Ishikawa (cell line): ENCODE measurements at regions not wholly inside any gene's neighbourhood (a gene's known extent, or its start where the extent isn't known, plus 50 kb on each side); places are given as distances from the start of the nearest gene placed in this dataset.

Experiments
- CEBPB ChIP-seq: IDR thresholded peaks from 2 replicates; pipeline ENCODE4 v1.6.1; 2012
- CREB1 ChIP-seq: IDR thresholded peaks from 2 replicates; pipeline ENCODE4 v1.6.1; 2012; ENCODE audit warnings: low read depth
- EGR1 ChIP-seq: IDR thresholded peaks from 2 replicates; pipeline ENCODE4 v1.6.1; 2012
- EP300 ChIP-seq: IDR thresholded peaks from 2 replicates; pipeline ENCODE4 v1.6.1; 2012; ENCODE audit warnings: borderline replicate concordance
- FOXM1 ChIP-seq: IDR thresholded peaks from 2 replicates; pipeline ENCODE4 v1.6.1; 2012; ENCODE audit warnings: low read depth, borderline replicate concordance
- NFIC ChIP-seq: IDR thresholded peaks from 2 replicates; pipeline ENCODE4 v1.6.1; 2012
- RAD21 ChIP-seq: IDR thresholded peaks from 2 replicates; pipeline ENCODE4 v1.6.1; 2012; ENCODE audit warnings: low read depth
- TAF1 ChIP-seq: IDR thresholded peaks from 2 replicates; pipeline ENCODE4 v1.6.1; 2012; ENCODE audit warnings: low read depth, mild to moderate bottlenecking
- TCF12 ChIP-seq: IDR thresholded peaks from 2 replicates; pipeline ENCODE4 v1.6.1; 2012; ENCODE audit warnings: low read depth
- TEAD4 ChIP-seq: IDR thresholded peaks from 2 replicates; pipeline ENCODE4 v1.6.1; 2012
- YY1 ChIP-seq: IDR thresholded peaks from 2 replicates; pipeline ENCODE4 v1.6.1; 2012; ENCODE audit warnings: low read depth
- ZBTB7A ChIP-seq: IDR thresholded peaks from 2 replicates; pipeline ENCODE4 v1.6.1; 2012; ENCODE audit warnings: low read depth
- TF ChIP-seq, protein P1 (sequence below): IDR thresholded peaks from 2 replicates; pipeline ENCODE4 v1.6.1; 2012
- TF ChIP-seq, protein P2 (sequence below): IDR thresholded peaks from 2 replicates; pipeline ENCODE4 v1.6.1; 2012
- TF ChIP-seq, protein P3 (sequence below): IDR thresholded peaks from 2 replicates; pipeline ENCODE4 v1.6.1; 2012; ENCODE audit warnings: low read depth, mild to moderate bottlenecking

DNA sequence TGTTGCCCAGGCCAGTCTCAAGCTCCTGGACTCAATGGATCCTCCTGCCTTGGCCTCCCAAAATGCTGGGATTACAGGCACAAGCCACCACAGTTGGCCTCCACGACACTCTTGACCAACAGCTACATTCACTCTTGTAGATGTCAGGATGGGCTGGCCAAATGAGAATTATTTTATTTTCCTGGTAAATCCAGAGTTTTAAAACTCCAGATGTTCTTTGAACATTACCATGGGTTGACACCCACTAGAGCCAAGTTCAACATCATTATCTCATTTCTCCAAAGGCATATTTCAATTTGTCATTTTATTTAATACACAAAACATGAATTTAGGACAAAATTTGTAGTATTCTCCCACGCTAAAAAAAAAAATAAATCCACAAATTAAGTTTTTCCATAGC, 56.5 kb upstream of the FOXN3 start:
- TF ChIP-seq, protein P1, sequence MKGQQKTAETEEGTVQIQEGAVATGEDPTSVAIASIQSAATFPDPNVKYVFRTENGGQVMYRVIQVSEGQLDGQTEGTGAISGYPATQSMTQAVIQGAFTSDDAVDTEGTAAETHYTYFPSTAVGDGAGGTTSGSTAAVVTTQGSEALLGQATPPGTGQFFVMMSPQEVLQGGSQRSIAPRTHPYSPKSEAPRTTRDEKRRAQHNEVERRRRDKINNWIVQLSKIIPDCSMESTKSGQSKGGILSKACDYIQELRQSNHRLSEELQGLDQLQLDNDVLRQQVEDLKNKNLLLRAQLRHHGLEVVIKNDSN, result no peak
- TF ChIP-seq, protein P2, sequence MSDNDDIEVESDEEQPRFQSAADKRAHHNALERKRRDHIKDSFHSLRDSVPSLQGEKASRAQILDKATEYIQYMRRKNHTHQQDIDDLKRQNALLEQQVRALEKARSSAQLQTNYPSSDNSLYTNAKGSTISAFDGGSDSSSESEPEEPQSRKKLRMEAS, result no peak
- no peak for TF ChIP-seq EGR1
- TF ChIP-seq TCF12, result no peak
- TF ChIP-seq TEAD4, result no peak
- TF ChIP-seq, protein P3, sequence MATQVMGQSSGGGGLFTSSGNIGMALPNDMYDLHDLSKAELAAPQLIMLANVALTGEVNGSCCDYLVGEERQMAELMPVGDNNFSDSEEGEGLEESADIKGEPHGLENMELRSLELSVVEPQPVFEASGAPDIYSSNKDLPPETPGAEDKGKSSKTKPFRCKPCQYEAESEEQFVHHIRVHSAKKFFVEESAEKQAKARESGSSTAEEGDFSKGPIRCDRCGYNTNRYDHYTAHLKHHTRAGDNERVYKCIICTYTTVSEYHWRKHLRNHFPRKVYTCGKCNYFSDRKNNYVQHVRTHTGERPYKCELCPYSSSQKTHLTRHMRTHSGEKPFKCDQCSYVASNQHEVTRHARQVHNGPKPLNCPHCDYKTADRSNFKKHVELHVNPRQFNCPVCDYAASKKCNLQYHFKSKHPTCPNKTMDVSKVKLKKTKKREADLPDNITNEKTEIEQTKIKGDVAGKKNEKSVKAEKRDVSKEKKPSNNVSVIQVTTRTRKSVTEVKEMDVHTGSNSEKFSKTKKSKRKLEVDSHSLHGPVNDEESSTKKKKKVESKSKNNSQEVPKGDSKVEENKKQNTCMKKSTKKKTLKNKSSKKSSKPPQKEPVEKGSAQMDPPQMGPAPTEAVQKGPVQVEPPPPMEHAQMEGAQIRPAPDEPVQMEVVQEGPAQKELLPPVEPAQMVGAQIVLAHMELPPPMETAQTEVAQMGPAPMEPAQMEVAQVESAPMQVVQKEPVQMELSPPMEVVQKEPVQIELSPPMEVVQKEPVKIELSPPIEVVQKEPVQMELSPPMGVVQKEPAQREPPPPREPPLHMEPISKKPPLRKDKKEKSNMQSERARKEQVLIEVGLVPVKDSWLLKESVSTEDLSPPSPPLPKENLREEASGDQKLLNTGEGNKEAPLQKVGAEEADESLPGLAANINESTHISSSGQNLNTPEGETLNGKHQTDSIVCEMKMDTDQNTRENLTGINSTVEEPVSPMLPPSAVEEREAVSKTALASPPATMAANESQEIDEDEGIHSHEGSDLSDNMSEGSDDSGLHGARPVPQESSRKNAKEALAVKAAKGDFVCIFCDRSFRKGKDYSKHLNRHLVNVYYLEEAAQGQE, result no peak
- TF ChIP-seq EP300, result no peak
- no peak for TF ChIP-seq RAD21
- no peak for TF ChIP-seq YY1
- TF ChIP-seq NFIC, result no peak
- TF ChIP-seq FOXM1, result no peak
- no peak for TF ChIP-seq ZBTB7A
- TF ChIP-seq CEBPB, result no peak
- TF ChIP-seq CREB1, result no peak

DNA sequence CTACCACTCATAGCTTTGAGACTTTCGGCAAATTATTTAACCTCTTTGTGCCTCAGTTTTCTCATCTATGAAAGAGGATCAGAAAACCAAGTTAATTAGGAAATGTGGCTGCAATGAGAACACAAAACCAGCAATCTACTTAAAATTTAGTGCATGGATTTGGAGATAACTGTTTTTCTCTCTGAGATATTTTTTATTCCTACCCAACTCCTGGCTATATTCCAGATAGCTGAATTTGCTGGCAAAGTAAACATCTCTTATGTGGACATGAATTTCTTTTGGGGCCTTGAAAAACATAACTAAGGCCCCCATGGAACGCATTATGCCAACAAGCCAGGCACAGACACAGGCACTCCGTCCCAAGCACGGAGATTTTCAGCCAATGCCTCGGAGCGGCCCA, 53.4 kb upstream of the FOXN3 start:
- TF ChIP-seq EGR1 (no peak), NFIC (no peak), TEAD4 (no peak), CEBPB (no peak)

DNA sequence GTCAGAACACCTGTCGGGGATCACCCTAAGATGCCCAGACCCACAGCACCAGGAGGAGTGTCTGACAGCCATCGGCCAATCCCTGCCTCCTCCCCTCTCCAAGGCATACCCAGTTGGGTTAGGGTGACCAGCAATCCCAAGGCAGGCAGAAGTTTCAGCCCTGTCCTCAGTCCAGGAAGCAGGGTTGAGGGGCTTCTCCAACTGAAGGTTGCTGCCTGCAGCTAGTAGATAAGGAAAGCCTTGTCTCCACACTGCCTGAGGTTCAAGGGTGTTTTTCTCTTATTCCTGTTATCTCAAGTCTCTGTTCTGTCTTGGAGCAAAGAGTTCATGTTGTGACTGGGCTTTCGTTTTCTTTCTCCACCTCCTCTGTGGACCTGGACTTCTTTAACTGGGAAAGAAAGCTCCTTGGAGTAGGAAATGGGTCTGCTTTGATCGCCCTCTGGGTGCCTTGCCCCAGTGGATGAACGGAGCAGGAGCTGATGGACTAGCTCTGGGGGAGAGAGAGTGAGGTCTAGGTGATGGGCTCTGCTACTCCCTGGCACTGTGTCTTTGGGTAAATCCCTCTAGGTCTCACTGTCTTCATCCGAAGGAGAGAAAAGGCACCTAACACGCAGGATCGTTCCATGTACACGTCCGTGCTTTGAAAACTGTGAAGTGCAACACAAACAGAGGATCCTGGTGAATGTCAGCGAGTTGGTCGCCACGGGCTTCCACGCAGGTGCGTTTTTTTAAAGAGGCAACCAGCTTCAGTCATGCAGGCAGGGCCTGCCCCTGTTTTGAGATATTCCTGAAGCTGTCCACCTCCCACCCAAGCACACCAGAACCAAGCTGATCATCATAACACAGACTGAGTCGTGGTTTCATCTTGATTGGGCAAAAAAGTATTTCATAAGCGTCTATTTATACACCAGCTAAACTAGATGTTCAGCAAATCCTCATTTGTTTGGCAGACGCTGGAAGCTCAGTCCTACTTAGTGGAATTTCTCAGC, 52.5 kb upstream of the FOXN3 start:
- TF ChIP-seq, protein P3, result no peak
- TF ChIP-seq YY1 (no peak), CEBPB (no peak), ZBTB7A (no peak), NFIC (no peak), TAF1 (no peak)

DNA sequence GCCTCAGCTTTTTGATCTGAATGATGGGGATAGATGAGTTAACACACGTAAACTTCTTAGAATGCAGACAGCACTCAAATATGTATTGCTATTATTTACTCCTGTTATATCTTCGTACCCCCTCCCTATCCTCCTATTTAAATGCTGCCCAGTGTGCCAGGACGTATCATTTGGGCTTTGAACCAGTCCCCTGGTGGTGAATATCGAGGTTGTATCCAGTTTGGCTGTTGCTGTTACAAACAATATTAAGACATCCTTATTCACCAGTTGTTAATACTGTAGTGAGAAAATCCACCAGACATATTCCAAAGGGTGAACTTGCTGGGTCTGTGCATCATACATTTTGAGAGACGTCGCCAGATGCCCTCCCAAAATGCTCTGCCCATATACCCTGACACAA, 51.5 kb upstream of the FOXN3 start:
- TF ChIP-seq NFIC, result no peak
- no peak for TF ChIP-seq FOXM1
- TF ChIP-seq YY1, result no peak

DNA sequence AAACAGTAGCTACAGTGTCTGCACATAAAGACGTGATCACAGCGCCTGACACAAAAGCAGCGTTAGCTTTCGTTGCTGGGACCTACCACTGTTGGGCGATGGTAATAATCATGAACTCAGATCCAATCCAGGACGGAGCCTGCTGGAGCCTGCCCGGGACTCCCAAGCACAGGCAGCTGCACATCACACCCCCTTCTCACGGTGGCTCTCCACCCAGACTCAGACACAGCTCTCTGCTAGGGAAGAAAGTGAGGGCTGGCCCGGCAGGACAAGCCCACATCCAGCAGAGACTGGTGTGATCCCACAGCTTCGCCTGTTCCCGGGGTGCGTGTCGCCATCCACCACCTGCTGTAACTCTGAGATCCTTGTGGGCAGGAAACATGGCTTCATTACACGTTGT, 49.9 kb upstream of the FOXN3 start:
- TF ChIP-seq YY1, result no peak
- TF ChIP-seq, protein P1, result no peak
- TF ChIP-seq ZBTB7A, result no peak
- no peak for TF ChIP-seq NFIC
- TF ChIP-seq, protein P3, result no peak
- no peak for TF ChIP-seq CREB1
- TF ChIP-seq EGR1, result no peak
